ENCODE measurements at regions not wholly inside any gene's neighbourhood (a gene's known extent, or its start where the extent isn't known, plus 50 kb on each side); places are given as distances from the start of the nearest gene placed in this dataset.

DNA sequence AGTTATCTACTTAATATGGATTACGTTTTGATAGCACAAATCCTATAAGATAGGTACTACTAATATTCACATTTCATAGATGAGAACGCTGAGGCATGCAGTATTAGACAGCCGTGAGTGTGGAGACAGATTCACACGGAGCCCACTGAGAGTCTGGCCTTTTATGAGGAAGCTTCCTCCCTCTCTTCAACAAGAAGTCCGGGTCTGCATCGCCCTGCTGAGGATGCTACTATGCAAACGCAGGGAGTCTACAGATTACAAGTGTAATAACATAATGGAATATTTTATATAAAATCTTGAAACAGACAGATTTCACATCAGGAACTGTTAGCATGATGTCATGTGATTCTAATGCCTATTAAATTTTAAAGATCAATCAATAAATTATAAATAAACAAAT, 255.9 kb upstream of the GLI3 start:
- peaks cover 6% of the 10 kb centered on the region for H3K4me1 ChIP-seq
- no peaks in the 10 kb centered on the region for H3K27me3 ChIP-seq
- H3K36me3 ChIP-seq (ENCODE audit: low read depth, missing control alignments): no peaks in the 10 kb centered on the region
- no peak overlapping the region for H3K27ac ChIP-seq
- no peak for DNase-seq
- no peaks in the 10 kb centered on the region for H3K9me3 ChIP-seq
- peak overlapping the region in 1 of 2 donors; percentile 54 for H3K4me3 ChIP-seq
- intact Hi-C loops (cut with DNase I; ENCODE audit: low total_unique reads): no loop called here
- no peak for TF ChIP-seq POLR2A (IDR thresholded peaks at IDR 0.05)
- TF ChIP-seq, protein P1, sequence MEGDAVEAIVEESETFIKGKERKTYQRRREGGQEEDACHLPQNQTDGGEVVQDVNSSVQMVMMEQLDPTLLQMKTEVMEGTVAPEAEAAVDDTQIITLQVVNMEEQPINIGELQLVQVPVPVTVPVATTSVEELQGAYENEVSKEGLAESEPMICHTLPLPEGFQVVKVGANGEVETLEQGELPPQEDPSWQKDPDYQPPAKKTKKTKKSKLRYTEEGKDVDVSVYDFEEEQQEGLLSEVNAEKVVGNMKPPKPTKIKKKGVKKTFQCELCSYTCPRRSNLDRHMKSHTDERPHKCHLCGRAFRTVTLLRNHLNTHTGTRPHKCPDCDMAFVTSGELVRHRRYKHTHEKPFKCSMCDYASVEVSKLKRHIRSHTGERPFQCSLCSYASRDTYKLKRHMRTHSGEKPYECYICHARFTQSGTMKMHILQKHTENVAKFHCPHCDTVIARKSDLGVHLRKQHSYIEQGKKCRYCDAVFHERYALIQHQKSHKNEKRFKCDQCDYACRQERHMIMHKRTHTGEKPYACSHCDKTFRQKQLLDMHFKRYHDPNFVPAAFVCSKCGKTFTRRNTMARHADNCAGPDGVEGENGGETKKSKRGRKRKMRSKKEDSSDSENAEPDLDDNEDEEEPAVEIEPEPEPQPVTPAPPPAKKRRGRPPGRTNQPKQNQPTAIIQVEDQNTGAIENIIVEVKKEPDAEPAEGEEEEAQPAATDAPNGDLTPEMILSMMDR (IDR thresholded peaks at IDR 0.05): no peak
- WGBS, 2 donors: 45 to 50% methylated on average over 7 of the region's 7 CpGs

GRCh38 chr7:42491106-42491505, 254.1 kb upstream of the GLI3 start:
- intact Hi-C loops (cut with DNase I; ENCODE audit: low total_unique reads): no loop called here
- WGBS, 2 donors: 77 to 89% methylated on average over 3 of the region's 3 CpGs
- TF ChIP-seq, protein P1 (IDR thresholded peaks at IDR 0.05): no peak
- no peak for TF ChIP-seq POLR2A (IDR thresholded peaks at IDR 0.05)
- no peak for DNase-seq
- Histone ChIP-seq H3K4me1 (peaks cover 6% of the 10 kb centered on the region), H3K9me3 (no peaks in the 10 kb centered on the region), H3K27me3 (no peaks in the 10 kb centered on the region), H3K27ac (no peak overlapping the region), H3K4me3 (no peak overlapping the region), H3K36me3 (ENCODE audit: low read depth, missing control alignments) (no peaks in the 10 kb centered on the region)

DNA sequence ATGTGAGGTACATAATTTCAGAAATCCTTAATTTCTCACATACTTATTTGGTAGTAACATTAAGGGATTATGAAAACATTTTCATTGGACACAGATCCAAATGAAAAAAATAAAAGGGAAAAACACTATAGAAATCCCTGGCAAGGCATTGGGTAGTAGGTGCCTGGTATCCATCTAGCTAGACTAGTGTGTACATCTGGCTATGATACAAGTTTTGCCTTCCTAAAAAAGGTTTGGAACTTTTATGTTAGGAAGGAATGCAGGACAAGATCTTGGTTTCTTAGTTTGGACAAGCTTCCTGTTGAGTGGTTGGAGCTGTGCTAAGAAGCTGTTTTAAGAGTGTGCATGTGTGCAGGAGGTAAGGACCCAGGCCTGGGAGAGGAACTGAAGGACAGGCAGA, 252.3 kb upstream of the GLI3 start:
- Histone ChIP-seq H3K36me3 (ENCODE audit: low read depth, missing control alignments) (no peaks in the 10 kb centered on the region), H3K4me3 (no peak overlapping the region), H3K4me1 (peaks cover 6% of the 10 kb centered on the region), H3K27me3 (no peaks in the 10 kb centered on the region), H3K27ac (no peak overlapping the region), H3K9me3 (no peaks in the 10 kb centered on the region)
- no peak for DNase-seq
- TF ChIP-seq POLR2A (IDR thresholded peaks at IDR 0.05): no peak
- TF ChIP-seq, protein P1 (IDR thresholded peaks at IDR 0.05): no peak
- intact Hi-C loops (cut with DNase I; ENCODE audit: low total_unique reads): no loop called here

DNA sequence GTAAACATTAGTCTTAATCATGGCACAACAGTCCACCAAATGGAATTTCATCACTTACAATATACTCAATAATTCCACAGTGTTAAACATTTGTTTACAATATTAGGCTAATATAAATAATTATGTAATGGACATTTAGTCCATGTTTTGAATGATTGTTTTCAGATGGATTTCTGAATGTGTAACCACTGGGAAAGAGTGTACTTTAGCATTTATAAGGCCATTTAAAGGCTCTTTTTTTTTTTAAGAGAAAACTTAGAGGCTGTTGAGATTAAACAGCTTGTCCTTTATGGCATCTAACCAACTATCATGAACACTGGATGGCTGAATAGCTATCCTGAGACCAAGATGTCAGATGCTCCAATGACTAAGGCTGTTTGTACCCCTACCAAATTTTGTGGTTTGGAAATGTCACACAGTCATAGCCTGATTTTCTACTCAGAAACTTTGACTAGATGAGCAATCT, 248.3 kb upstream of the GLI3 start:
- TF ChIP-seq POLR2A (IDR thresholded peaks at IDR 0.05): no peak
- TF ChIP-seq, protein P1 (IDR thresholded peaks at IDR 0.05): no peak
- H3K4me1 ChIP-seq: no peaks in the 10 kb centered on the region
- H3K9me3 ChIP-seq: no peaks in the 10 kb centered on the region
- intact Hi-C loops (cut with DNase I; ENCODE audit: low total_unique reads): no loop called here
- H3K36me3 ChIP-seq (ENCODE audit: low read depth, missing control alignments): no peaks in the 10 kb centered on the region
- no peak overlapping the region for H3K4me3 ChIP-seq
- DNase-seq: no peak
- H3K27me3 ChIP-seq: no peaks in the 10 kb centered on the region
- no peak overlapping the region for H3K27ac ChIP-seq

GRCh38 chr7:42483886-42484285, 246.9 kb upstream of the GLI3 start:
- no peaks in the 10 kb centered on the region for H3K4me1 ChIP-seq
- no peaks in the 10 kb centered on the region for H3K27me3 ChIP-seq
- no peak for TF ChIP-seq POLR2A (IDR thresholded peaks at IDR 0.05)
- TF ChIP-seq, protein P1 (IDR thresholded peaks at IDR 0.05): no peak
- intact Hi-C loops (cut with DNase I; ENCODE audit: low total_unique reads): no loop called here
- no peak for DNase-seq
- H3K4me3 ChIP-seq: no peak overlapping the region
- H3K9me3 ChIP-seq: no peaks in the 10 kb centered on the region
- 84 to 96% methylated on average over 4 of the region's 4 CpGs for WGBS, 2 donors
- H3K27ac ChIP-seq: no peak overlapping the region
- no peaks in the 10 kb centered on the region for H3K36me3 ChIP-seq (ENCODE audit: low read depth, missing control alignments)
